K562 (cell line): ENCODE measurements at regions not wholly inside any gene's neighbourhood (a gene's known extent, or its start where the extent isn't known, plus 50 kb on each side); places are given as distances from the start of the nearest gene placed in this dataset.

ENCODE experiments used
- ATAC-seq: fragments of 200-7000 bp; cut with Tn5 transposase; 3 replicates; pipeline ENCODE4 v1.9.1; 2020; ENCODE audit warnings: moderate library complexity
- BruUV-seq: library from RNA; stranded (reverse); fragments of 400-500 nt; replicated peaks from 2 replicates; lab custom pipeline; 2021; lab: Mats Ljungman, UMichigan
- CTCF ChIA-PET: fragments of 300-600 bp; formaldehyde crosslinking; extraction: SDS; loops from one replicate; lab custom pipeline; 2021; ENCODE audit warnings: low intra/inter-chr PET ratio; lab: Yijun Ruan, JAX
- POLR2A ChIA-PET: fragments of 300-600, 350-650 bp; sonication (Branson Sonifier 250); formaldehyde crosslinking; extraction: SDS; loops from one replicate; lab custom pipeline; 2021; ENCODE audit warnings: antibody characterized with exemption, inconsistent platforms; lab: Yijun Ruan, JAX
- DNase-seq, 4 experiments: peaks; one replicate each; pipeline versions ENCODE4 v3.0.0 to v3.0.0-alpha.2; 2011 to 2018; ENCODE audit warnings: low spot score in 3 of 4, mixed read lengths in 3 of 4; ENCODE audit errors: extremely low read depth in 1 of 4
- FAIRE-seq: peaks from 2 replicates; lab custom pipeline; 2011; peaks lifted over from hg19 to GRCh38; lab: Jason Lieb, UNC
- H2AFZ ChIP-seq: 2 replicates; pipeline ENCODE4 v1.6.0; 2011; ENCODE audit warnings: low read depth, low read length, control low read depth, inconsistent platforms
- H3K27ac ChIP-seq: fragments of 200-600 bp; 3 replicates; pipeline ENCODE4 v1.8.0; 2011; ENCODE audit warnings: low read depth, mild to moderate bottlenecking, control low read depth, inconsistent platforms, low read length, moderate library complexity, mixed read lengths; ENCODE audit errors: extremely low read depth
- H3K27me3 ChIP-seq, 2 experiments: fragments of 300-600 bp in 1 of 2; 2 replicates in 1 of 2; 3 replicates in 1 of 2; pipeline versions ENCODE4 v1.6.0 to v1.8.0; 2011; ENCODE audit warnings: inconsistent platforms in 2 of 2, low read length in 2 of 2, mild to moderate bottlenecking in 1 of 2, mixed read lengths in 1 of 2, moderate library complexity in 1 of 2; ENCODE audit not compliant: control insufficient read depth in 2 of 2, insufficient read depth in 2 of 2
- H3K36me3 ChIP-seq: fragments of 300-600 bp; 3 replicates; pipeline ENCODE4 v1.8.0; 2011; ENCODE audit warnings: mild to moderate bottlenecking, low read length, inconsistent platforms; ENCODE audit not compliant: control insufficient read depth, insufficient read depth
- H3K4me1 ChIP-seq, 2 experiments: fragments of 200-600 bp in 1 of 2; replicated peaks in 1 of 2; 2 replicates in 1 of 2; 3 replicates in 1 of 2; pipeline versions ENCODE4 v1.5.1 to v1.8.0; 2011; ENCODE audit warnings: inconsistent platforms in 2 of 2, low read length in 2 of 2, mild to moderate bottlenecking in 1 of 2, mixed read lengths in 1 of 2, moderate library complexity in 1 of 2; ENCODE audit not compliant: control insufficient read depth in 2 of 2, insufficient read depth in 2 of 2
- H3K4me2 ChIP-seq: 2 replicates; pipeline ENCODE4 v1.6.1; 2011; ENCODE audit warnings: low read length, control low read depth, inconsistent platforms, mixed read lengths; ENCODE audit not compliant: insufficient read depth
- H3K4me3 ChIP-seq: fragments of 200-600 bp; sonication (generic), shearing (Covaris generic); 2 replicates; pipeline ENCODE4 v1.5.1; 2016; ENCODE audit warnings: control low read depth, inconsistent platforms
- H3K79me2 ChIP-seq: fragments of 200-600 bp; 3 replicates; pipeline ENCODE4 v1.8.0; 2011; ENCODE audit warnings: low read length, inconsistent platforms; ENCODE audit not compliant: control insufficient read depth, insufficient read depth
- H3K9ac ChIP-seq, 2 experiments: 2 replicates each; pipeline versions ENCODE4 v1.6.0 to v1.6.1; 2011; ENCODE audit warnings: low read depth in 2 of 2, low read length in 2 of 2, control low read depth in 1 of 2, inconsistent platforms in 1 of 2, mild to moderate bottlenecking in 1 of 2, mixed read lengths in 1 of 2; ENCODE audit not compliant: insufficient read depth in 1 of 2
- H3K9me1 ChIP-seq: one replicate; pipeline ENCODE4 v1.6.0; 2011; ENCODE audit warnings: inconsistent platforms, mild to moderate bottlenecking, low read length, moderate library complexity; ENCODE audit not compliant: control insufficient read depth, insufficient read depth
- H3K9me3 ChIP-seq: replicated peaks from 2 replicates; pipeline ENCODE4 v1.5.1; 2011; ENCODE audit warnings: low read depth, low read length, inconsistent platforms; ENCODE audit not compliant: control insufficient read depth, insufficient read depth
- H4K20me1 ChIP-seq: replicated peaks from 2 replicates; pipeline ENCODE4 v1.6.1; 2011; ENCODE audit warnings: low read length, inconsistent platforms, mixed read lengths; ENCODE audit not compliant: control insufficient read depth, insufficient read depth
- BDP1 ChIP-seq: IDR thresholded peaks from 3 replicates; pipeline ENCODE4 v1.6.1; 2011; ENCODE audit not compliant: insufficient read length, insufficient read depth
- CEBPG ChIP-seq, 3 experiments: fragments of 200-800 bp in 1 of 3; sonication (Bioruptor generic) in 1 of 3; sonication (generic) in 1 of 3; formaldehyde crosslinking in 1 of 3; IDR thresholded peaks in 2 of 3; conservative IDR thresholded peaks in 1 of 3; 2 replicates each; pipeline versions ENCODE4 v1.6.1 to v1.8.0; 2016 to 2022; ENCODE audit warnings: missing compliant biosample characterization in 2 of 3, missing genetic modification characterization in 2 of 3, mild to moderate bottlenecking in 1 of 3, missing genetic modification reagents in 1 of 3
- MED1 ChIP-seq: sonication (generic); formaldehyde crosslinking; IDR thresholded peaks from 2 replicates; pipeline ENCODE4 v1.8.1; 2023; ENCODE audit warnings: missing genetic modification reagents, borderline replicate concordance
- NFE2L1 ChIP-seq: fragments of 450-650 bp; IDR thresholded peaks from 2 replicates; pipeline ENCODE4 v1.6.1; 2016; ENCODE audit warnings: missing genetic modification characterization, low read depth, mild to moderate bottlenecking, missing compliant biosample characterization, moderate library complexity, borderline replicate concordance
- NFIC ChIP-seq: fragments of 450-650 bp; IDR thresholded peaks from 2 replicates; pipeline ENCODE4 v1.6.1; 2017; ENCODE audit warnings: mild to moderate bottlenecking, inconsistent platforms
- NR3C1 ChIP-seq: sonication (generic); formaldehyde crosslinking; IDR thresholded peaks from 2 replicates; pipeline ENCODE4 v1.8.1; 2022; ENCODE audit warnings: missing genetic modification reagents
- PBX2 ChIP-seq, 2 experiments: IDR thresholded peaks in 1 of 2; conservative IDR thresholded peaks in 1 of 2; 2 replicates each; pipeline ENCODE4 v1.6.1; 2016; ENCODE audit warnings: low read depth in 2 of 2, mild to moderate bottlenecking in 1 of 2, missing compliant biosample characterization in 1 of 2, missing genetic modification characterization in 1 of 2, moderate library complexity in 1 of 2
- PCBP2 ChIP-seq: fragments of 200-400 bp; formaldehyde crosslinking; IDR thresholded peaks from 2 replicates; pipeline ENCODE4 v1.6.1; 2018; ENCODE audit warnings: low read length, low read depth, mild to moderate bottlenecking, moderate library complexity; ENCODE audit not compliant: poor library complexity, severe bottlenecking
- PRPF4 ChIP-seq: fragments of 200-400 bp; formaldehyde crosslinking; IDR thresholded peaks from one replicate; pipeline ENCODE4 v1.6.1; 2017; ENCODE audit warnings: low read length, low read depth, mild to moderate bottlenecking; ENCODE audit not compliant: insufficient read depth, poor library complexity, severe bottlenecking
- USF2 ChIP-seq: sonication (generic); formaldehyde crosslinking; IDR thresholded peaks from 2 replicates; pipeline ENCODE4 v1.5.0; 2020; ENCODE audit warnings: missing genetic modification reagents
- ZBTB8A ChIP-seq: fragments of 450-650 bp; IDR thresholded peaks from 2 replicates; pipeline ENCODE4 v1.6.1; 2018; ENCODE audit warnings: mild to moderate bottlenecking, moderate library complexity; ENCODE audit not compliant: partially characterized antibody
- ZNF134 ChIP-seq: fragments of 250-450 bp; sonication (Bioruptor Pico); conservative IDR thresholded peaks from 2 replicates; pipeline ENCODE4 v1.4.0; 2020
- ZNF277 ChIP-seq: fragments of 250-450 bp; sonication (Bioruptor Pico); IDR thresholded peaks from 2 replicates; pipeline ENCODE4 v1.8.0; 2022; ENCODE audit warnings: inconsistent platforms, mild to moderate bottlenecking, moderate library complexity, borderline replicate concordance
- ZNF41 ChIP-seq: fragments of 250-450 bp; sonication (Bioruptor Pico); conservative IDR thresholded peaks from 2 replicates; pipeline ENCODE4 v1.4.0; 2020; ENCODE audit warnings: mild to moderate bottlenecking
- ZNF668 ChIP-seq: fragments of 250-450 bp; sonication (Bioruptor Pico); IDR thresholded peaks from 2 replicates; pipeline ENCODE4 v1.8.0; 2022; ENCODE audit warnings: mild to moderate bottlenecking, inconsistent platforms
- WGBS: fragments of 100-300 bp; shearing (Covaris generic); methylation state at CpG from one replicate; pipeline ENCODE4 v1.1.6; 2016; ENCODE audit warnings: low coverage, mixed read lengths; ENCODE audit not compliant: insufficient coverage; ENCODE audit errors: missing lambda C conversion rate; 5-methylcytosine and 5-hydroxymethylcytosine counted together
- in situ Hi-C: fragments of 300-500 bp; cut with MboI; formaldehyde crosslinking; loops from 4 replicates; pipeline ENCODE4 v1.15.0; 2018; ENCODE audit warnings: inconsistent platforms, mixed read lengths
- intact Hi-C: fragments of 100-400 bp; cut with micrococcal nuclease; formaldehyde crosslinking; loops from 2 replicates; pipeline ENCODE4 v1.14.2; 2022
- TF ChIP-seq, protein P1 (sequence below): fragments of 450-650 bp; IDR thresholded peaks from 2 replicates; pipeline ENCODE4 v1.6.1; 2016; ENCODE audit warnings: missing biosample characterization, missing genetic modification characterization

DNA sequence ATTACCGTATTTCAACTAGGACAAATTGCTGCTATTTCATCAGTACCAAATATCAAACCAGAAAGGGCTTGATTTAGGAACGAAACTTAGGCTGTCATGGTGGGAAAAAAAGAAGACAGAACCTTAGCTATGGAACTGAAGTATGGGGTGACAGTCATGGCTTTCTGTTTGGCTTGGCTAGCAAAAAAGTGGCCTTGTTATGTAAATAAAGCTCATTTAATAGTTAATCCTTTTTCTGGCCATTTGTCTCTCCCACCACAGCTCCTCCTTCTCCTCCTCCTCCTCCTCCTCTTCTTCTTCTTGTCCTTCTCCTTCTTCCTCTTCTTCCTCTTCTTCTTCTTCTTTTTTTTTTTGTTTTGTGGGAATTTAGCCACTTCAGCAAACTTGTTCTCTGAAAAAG lies 434.7 kb upstream of the NDST4 start (continued):
- TF ChIP-seq MED1 (CRISPR knock-in tag) (no peak), ZBTB8A (no peak), NFE2L1 (tag) (no peak), USF2 (CRISPR knock-in tag) (no peak), NR3C1 (CRISPR knock-in tag) (no peak), PRPF4 (no peak), PCBP2 (no peak), NFIC (no peak), ZNF134 (CRISPR knock-in tag) (no peak), CEBPG (CRISPR knock-in tag; IDR thresholded peaks at IDR 0.05) (no peak), CEBPG (tag; conservative IDR thresholded peaks at IDR 0.05 in 1 of 2, IDR thresholded peaks at IDR 0.05 in 1 of 2) (no peak)

DNA sequence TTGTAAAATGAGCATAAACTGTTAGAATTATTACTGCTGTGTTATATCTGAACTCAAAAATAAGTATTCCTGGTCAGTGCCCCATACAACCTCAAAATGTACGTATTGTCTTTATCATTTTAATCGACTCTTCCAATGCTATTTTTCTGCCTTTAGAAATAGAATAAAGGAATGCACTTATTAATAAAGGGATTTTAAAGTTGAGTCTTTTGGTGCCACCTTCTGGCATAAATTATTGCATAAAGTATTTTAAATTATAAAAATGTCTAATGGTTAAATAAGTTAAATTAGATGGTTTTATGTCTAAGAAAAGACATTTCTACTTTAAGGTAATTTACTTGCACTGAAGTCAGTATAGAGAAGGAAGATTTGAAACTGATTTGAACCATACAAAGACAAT lies 424.0 kb upstream of the NDST4 start:
- Histone ChIP-seq H3K9me3 (0 out of 2 replicates have a peak, but pooled peaks cover 2% of the 10 kb centered on the region), H3K4me3 (no peak overlapping the region), H3K9me1 (no peaks in the 10 kb centered on the region), H3K27me3 (no peaks in the 10 kb centered on the region), H3K4me2 (no peak overlapping the region), H3K27ac (no peak overlapping the region), H4K20me1 (no peaks in the 10 kb centered on the region), H2AFZ (no peak overlapping the region), H3K79me2 (no peaks in the 10 kb centered on the region), H3K4me1 (no peaks in the 10 kb centered on the region), H3K9ac (no peak overlapping the region), H3K36me3 (no peaks in the 10 kb centered on the region)
- intact Hi-C loops, result no loop called here
- DNase-seq (no peak), FAIRE-seq (no peak), ATAC-seq (no peak)
- CTCF ChIA-PET, result no interaction called here
- 15% methylated on average over 2 of the region's 2 CpGs for WGBS
- POLR2A ChIA-PET, result no interaction called here
- in situ Hi-C loops, result no loop called here
- BruUV-seq, result no TSS peak
- no peak for TF ChIP-seq ZNF41
- TF ChIP-seq ZNF277 (CRISPR knock-in tag), result no peak
- no peak for TF ChIP-seq ZNF668 (CRISPR knock-in tag)
- no peak for TF ChIP-seq PBX2 (CRISPR knock-in tag; IDR thresholded peaks at IDR 0.05; ENCODE audit: low read depth)
- TF ChIP-seq PBX2 (tag; conservative IDR thresholded peaks at IDR 0.05; ENCODE audit: low read depth), result no peak
- TF ChIP-seq, protein P1, sequence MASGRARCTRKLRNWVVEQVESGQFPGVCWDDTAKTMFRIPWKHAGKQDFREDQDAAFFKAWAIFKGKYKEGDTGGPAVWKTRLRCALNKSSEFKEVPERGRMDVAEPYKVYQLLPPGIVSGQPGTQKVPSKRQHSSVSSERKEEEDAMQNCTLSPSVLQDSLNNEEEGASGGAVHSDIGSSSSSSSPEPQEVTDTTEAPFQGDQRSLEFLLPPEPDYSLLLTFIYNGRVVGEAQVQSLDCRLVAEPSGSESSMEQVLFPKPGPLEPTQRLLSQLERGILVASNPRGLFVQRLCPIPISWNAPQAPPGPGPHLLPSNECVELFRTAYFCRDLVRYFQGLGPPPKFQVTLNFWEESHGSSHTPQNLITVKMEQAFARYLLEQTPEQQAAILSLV (tag), result no peak
- TF ChIP-seq BDP1, result no peak
